Stomach (tissue), 8 donors: ENCODE measurements at regions not wholly inside any gene's neighbourhood (a gene's known extent, or its start where the extent isn't known, plus 50 kb on each side); places are given as distances from the start of the nearest gene placed in this dataset.

Experiments
- DNase-seq, 2 donors: peaks; one replicate each; pipeline versions ENCODE4 v3.0.0 to v3.0.0-alpha.2; 2013 to 2019
- H3K27ac ChIP-seq, 5 donors: fragments of 200-600 bp in 4 of 5; sonication (generic) in 4 of 5; one replicate each; pipeline ENCODE4 v1.5.1; 2013 to 2019; ENCODE audit warnings: mild to moderate bottlenecking in 1 of 5, moderate library complexity in 1 of 5
- H3K27me3 ChIP-seq, 3 donors: fragments of 200-600 bp; sonication (generic); one replicate each; pipeline ENCODE4 v1.5.1; 2017 to 2019; ENCODE audit warnings: mixed run types in 1 of 3
- H3K36me3 ChIP-seq, 4 donors: fragments of 200-600 bp; sonication (generic); 1 replicate in 3 of 4; 2 replicates in 1 of 4; pipeline ENCODE4 v1.5.1; 2016 to 2019
- H3K4me1 ChIP-seq, 4 donors: fragments of 200-600 bp; sonication (generic); one replicate each; pipeline ENCODE4 v1.5.1; 2016 to 2019
- H3K4me3 ChIP-seq, 4 donors: fragments of 200-600 bp; sonication (generic) in 3 of 4; one replicate each; pipeline ENCODE4 v1.5.1; 2016 to 2019; ENCODE audit warnings: mild to moderate bottlenecking in 1 of 4
- H3K9me3 ChIP-seq, 4 donors: fragments of 200-600 bp; sonication (generic); one replicate each; pipeline ENCODE4 v1.5.1; 2016 to 2019
- CTCF ChIP-seq, 7 experiments: fragments of 450-650 bp in 4 of 7; fragments of 200-600 bp in 3 of 7; sonication (generic) in 3 of 7; IDR thresholded peaks; one replicate each; pipeline ENCODE4 v1.5.1; 2016 to 2019; ENCODE audit warnings: antibody characterized with exemption in 7 of 7, control low read depth in 2 of 7, mild to moderate bottlenecking in 1 of 7
- EP300 ChIP-seq: sonication (generic); formaldehyde crosslinking; IDR thresholded peaks from one replicate; pipeline ENCODE4 v1.6.1; 2017; ENCODE audit warnings: antibody characterized with exemption
- POLR2A ChIP-seq, 4 donors: fragments of 450-650 bp; IDR thresholded peaks; one replicate each; pipeline ENCODE4 v1.6.1; 2016; ENCODE audit warnings: antibody characterized with exemption in 4 of 4, control low read depth in 2 of 4, mild to moderate bottlenecking in 1 of 4, moderate library complexity in 1 of 4
- POLR2AphosphoS5 ChIP-seq, 3 donors: sonication (generic); formaldehyde crosslinking; IDR thresholded peaks; one replicate each; pipeline ENCODE4 v1.6.1; 2016; ENCODE audit warnings: antibody characterized with exemption in 3 of 3
- WGBS, 5 donors: extraction: QIAGEN DNeasy Blood & Tissue Kit in 3 of 5; methylation state at CpG; one replicate each; pipeline versions ENCODE4 v1.1.5 to v1.1.7; 2013 to 2018; 5-methylcytosine and 5-hydroxymethylcytosine counted together
- intact Hi-C: fragments of 100-400 bp; cut with DNase I; formaldehyde crosslinking; loops from one replicate; pipeline ENCODE4 v1.15.1; 2023; ENCODE audit warnings: low total_unique reads
- donor health status: healthy with polysubstance abuse.
- donor health status: Bipolar disorder and iron deficiency.
- donor health status: healthy.

GRCh38 chr16:26731729-26732128 is 335.0 kb upstream of the C16orf82 start:
- Histone ChIP-seq H3K27me3 (no peaks in the 10 kb centered on the region), H3K9me3 (no peaks in the 10 kb centered on the region), H3K4me3 (no peak overlapping the region), H3K36me3 (no peaks in the 10 kb centered on the region), H3K4me1 (no peaks in the 10 kb centered on the region), H3K27ac (no peak overlapping the region)
- DNase-seq: no peak
- no peak for TF ChIP-seq EP300
- no peak for TF ChIP-seq POLR2AphosphoS5 (IDR thresholded peaks at IDR 0.05)
- no peak for TF ChIP-seq POLR2A (IDR thresholded peaks at IDR 0.05)
- TF ChIP-seq CTCF (IDR thresholded peaks at IDR 0.05): no peak
- WGBS, 5 donors: 77 to 93% (median 87%) methylated on average over 4 of the region's 4 CpGs
- intact Hi-C loops: no loop called here

GRCh38 chr16:26733710-26734109 is 333.0 kb upstream of the C16orf82 start:
- no peaks in the 10 kb centered on the region for H3K36me3 ChIP-seq
- H3K27me3 ChIP-seq: no peaks in the 10 kb centered on the region
- WGBS, 5 donors: 56 to 77% (median 63%) methylated on average over 1 of the region's 1 CpG
- H3K4me1 ChIP-seq: no peaks in the 10 kb centered on the region
- intact Hi-C loops: no loop called here
- TF ChIP-seq EP300: no peak
- no peak for TF ChIP-seq CTCF (IDR thresholded peaks at IDR 0.05)
- TF ChIP-seq POLR2A (IDR thresholded peaks at IDR 0.05): no peak
- H3K4me3 ChIP-seq: no peak overlapping the region
- no peak for DNase-seq
- H3K9me3 ChIP-seq: no peaks in the 10 kb centered on the region
- no peak overlapping the region for H3K27ac ChIP-seq

GRCh38 chr16:26735521-26735920 is 331.2 kb upstream of the C16orf82 start:
- intact Hi-C loops: no loop called here
- Histone ChIP-seq H3K36me3 (no peaks in the 10 kb centered on the region), H3K27me3 (no peaks in the 10 kb centered on the region), H3K4me3 (no peak overlapping the region), H3K27ac (no peak overlapping the region), H3K9me3 (no peaks in the 10 kb centered on the region), H3K4me1 (no peaks in the 10 kb centered on the region)
- no peak for DNase-seq
- TF ChIP-seq POLR2AphosphoS5 (IDR thresholded peaks at IDR 0.05): no peak
- no peak for TF ChIP-seq POLR2A (IDR thresholded peaks at IDR 0.05)
- no peak for TF ChIP-seq CTCF (IDR thresholded peaks at IDR 0.05)
- no peak for TF ChIP-seq EP300
- 81 to 97% (median 91%) methylated on average over 3 of the region's 3 CpGs for WGBS, 5 donors

- H3K36me3 ChIP-seq: no peaks in the 10 kb centered on the region
- intact Hi-C loops: no loop called here
- no peak for DNase-seq
- no peak overlapping the region for H3K27ac ChIP-seq
- TF ChIP-seq POLR2AphosphoS5 (IDR thresholded peaks at IDR 0.05): no peak
- TF ChIP-seq CTCF (IDR thresholded peaks at IDR 0.05): no peak
- TF ChIP-seq EP300: no peak
- TF ChIP-seq POLR2A (IDR thresholded peaks at IDR 0.05): no peak
- no peaks in the 10 kb centered on the region for H3K4me1 ChIP-seq
- 80 to 88% (median 83%) methylated on average over 4 of the region's 4 CpGs for WGBS, 5 donors
- H3K27me3 ChIP-seq: no peaks in the 10 kb centered on the region
- no peaks in the 10 kb centered on the region for H3K9me3 ChIP-seq
- H3K4me3 ChIP-seq: no peak overlapping the region
Observed at GRCh38 chr16:26736084-26736483, 330.6 kb upstream of the C16orf82 start.
